HG02642 (cell line): ENCODE measurements at regions not wholly inside any gene's neighbourhood (a gene's known extent, or its start where the extent isn't known, plus 50 kb on each side); places are given as distances from the start of the nearest gene placed in this dataset.
A peak's percentile ranks its signal among the peaks of the same experiment; 100 is the strongest.
"Not testable (repeated sequence)": the region's sequence is repeated elsewhere in the genome, so short reads cannot be mapped to it uniquely, and the experiment has no call there.

ENCODE experiments used
- ATAC-seq: cut with Tn5 transposase; IDR thresholded peaks from one replicate; pipeline ENCODE4 v1.9.1; 2021; ENCODE audit warnings: mild to moderate bottlenecking; ENCODE audit not compliant: unreplicated experiment, poor library complexity

- no peak for ATAC-seq
Observed at GRCh38 chr18:54433368-54433767, 75.7 kb downstream of the C18orf54 start.

- ATAC-seq, result no peak
Observed at GRCh38 chr18:54433857-54434256, 76.2 kb downstream of the C18orf54 start.

- ATAC-seq, result no peak
Observed at GRCh38 chr18:54434453-54434852, 76.7 kb downstream of the C18orf54 start.

GRCh38 chr18:54436501-54436900, 78.8 kb downstream of the C18orf54 start:
- ATAC-seq, result no peak

GRCh38 chr18:54440292-54440691, 82.6 kb downstream of the C18orf54 start:
- ATAC-seq, result no peak

GRCh38 chr18:54444319-54444914, 86.7 kb downstream of the C18orf54 start:
- ATAC-seq, result peak; percentile 81

GRCh38 chr18:54453996-54454395, 96.3 kb downstream of the C18orf54 start:
- ATAC-seq, result no peak

- no peak for ATAC-seq
Observed at GRCh38 chr18:54465502-54465901, 107.8 kb downstream of the C18orf54 start.

GRCh38 chr18:54466248-54467005, 108.7 kb downstream of the C18orf54 start:
- ATAC-seq, result no peak

GRCh38 chr18:54479365-54479764, 111.7 kb upstream of the DYNAP start:
- ATAC-seq, result no peak

- no peak for ATAC-seq
Observed at GRCh38 chr18:54480616-54481015, 110.4 kb upstream of the DYNAP start.

GRCh38 chr18:54502451-54502850, 88.6 kb upstream of the DYNAP start:
- ATAC-seq, result not testable (repeated sequence)

GRCh38 chr18:54503131-54503894, 87.7 kb upstream of the DYNAP start:
- no peak for ATAC-seq

GRCh38 chr18:54506516-54507261, 84.4 kb upstream of the DYNAP start:
- no peak for ATAC-seq

GRCh38 chr18:54509793-54510192, 81.3 kb upstream of the DYNAP start:
- no peak for ATAC-seq

GRCh38 chr18:54515149-54515548, 75.9 kb upstream of the DYNAP start:
- no peak for ATAC-seq

- no peak for ATAC-seq
Observed at GRCh38 chr18:54517521-54517920, 73.5 kb upstream of the DYNAP start.

- no peak for ATAC-seq
Observed at GRCh38 chr18:54521846-54522245, 69.2 kb upstream of the DYNAP start.

GRCh38 chr18:54528942-54529376, 62.1 kb upstream of the DYNAP start:
- ATAC-seq, result no peak

- no peak for ATAC-seq
Observed at GRCh38 chr18:54529444-54529843, 61.6 kb upstream of the DYNAP start.

GRCh38 chr18:54530285-54530684, 60.8 kb upstream of the DYNAP start:
- no peak for ATAC-seq
